SK-N-SH (cell line): ENCODE measurements at regions not wholly inside any gene's neighbourhood (a gene's known extent, or its start where the extent isn't known, plus 50 kb on each side); places are given as distances from the start of the nearest gene placed in this dataset.

Experiments used
- ELF1 ChIP-seq: IDR thresholded peaks from 2 replicates; pipeline ENCODE4 v1.4.0; 2012
- EP300 ChIP-seq, 2 experiments: IDR thresholded peaks; 2 replicates each; pipeline versions ENCODE4 v1.4.0 to v1.6.1; 2012; ENCODE audit warnings: borderline replicate concordance in 1 of 2, low read depth in 1 of 2, low read length in 1 of 2
- EZH2phosphoT487 ChIP-seq: fragments of 200-600 bp; sonication (generic); IDR thresholded peaks from 2 replicates; pipeline ENCODE4 v1.6.1; 2017; ENCODE audit warnings: low read depth, mixed run types, mild to moderate bottlenecking, antibody characterized with exemption, moderate library complexity, borderline replicate concordance
- GABPA ChIP-seq: IDR thresholded peaks from 2 replicates; pipeline ENCODE4 v1.4.0; 2012; ENCODE audit warnings: low read depth, mild to moderate bottlenecking
- NFIC ChIP-seq: IDR thresholded peaks from 2 replicates; pipeline ENCODE4 v1.4.0; 2012; ENCODE audit warnings: borderline replicate concordance
- NRF1 ChIP-seq: IDR thresholded peaks from 2 replicates; pipeline ENCODE4 v1.6.1; 2012; ENCODE audit warnings: low read depth, mild to moderate bottlenecking, low read length
- RXRA ChIP-seq: IDR thresholded peaks from 2 replicates; pipeline ENCODE4 v1.4.0; 2012; ENCODE audit warnings: low read depth, mild to moderate bottlenecking, borderline replicate concordance
- SMC3 ChIP-seq: IDR thresholded peaks from 2 replicates; pipeline ENCODE4 v1.6.1; 2012; ENCODE audit warnings: low read depth, low read length, improper control_type of control experiment
- YY1 ChIP-seq: IDR thresholded peaks from 2 replicates; pipeline ENCODE4 v1.4.0; 2012; ENCODE audit warnings: low read depth, mild to moderate bottlenecking
- TF ChIP-seq, protein P1 (sequence below): fragments of 200-600 bp; sonication (generic); IDR thresholded peaks from 2 replicates; pipeline ENCODE4 v1.6.1; 2017; ENCODE audit warnings: antibody characterized with exemption, mild to moderate bottlenecking, moderate library complexity
- TF ChIP-seq, protein P2 (sequence below): IDR thresholded peaks from 2 replicates; pipeline ENCODE4 v1.6.1; 2012; ENCODE audit warnings: mild to moderate bottlenecking, low read depth, low read length, moderate library complexity
- TF ChIP-seq, protein P3 (sequence below): IDR thresholded peaks from 2 replicates; pipeline ENCODE4; 2012
- TF ChIP-seq, protein P4 (sequence below): IDR thresholded peaks from 2 replicates; pipeline ENCODE4 v1.4.0; 2012; ENCODE audit warnings: low read depth

DNA sequence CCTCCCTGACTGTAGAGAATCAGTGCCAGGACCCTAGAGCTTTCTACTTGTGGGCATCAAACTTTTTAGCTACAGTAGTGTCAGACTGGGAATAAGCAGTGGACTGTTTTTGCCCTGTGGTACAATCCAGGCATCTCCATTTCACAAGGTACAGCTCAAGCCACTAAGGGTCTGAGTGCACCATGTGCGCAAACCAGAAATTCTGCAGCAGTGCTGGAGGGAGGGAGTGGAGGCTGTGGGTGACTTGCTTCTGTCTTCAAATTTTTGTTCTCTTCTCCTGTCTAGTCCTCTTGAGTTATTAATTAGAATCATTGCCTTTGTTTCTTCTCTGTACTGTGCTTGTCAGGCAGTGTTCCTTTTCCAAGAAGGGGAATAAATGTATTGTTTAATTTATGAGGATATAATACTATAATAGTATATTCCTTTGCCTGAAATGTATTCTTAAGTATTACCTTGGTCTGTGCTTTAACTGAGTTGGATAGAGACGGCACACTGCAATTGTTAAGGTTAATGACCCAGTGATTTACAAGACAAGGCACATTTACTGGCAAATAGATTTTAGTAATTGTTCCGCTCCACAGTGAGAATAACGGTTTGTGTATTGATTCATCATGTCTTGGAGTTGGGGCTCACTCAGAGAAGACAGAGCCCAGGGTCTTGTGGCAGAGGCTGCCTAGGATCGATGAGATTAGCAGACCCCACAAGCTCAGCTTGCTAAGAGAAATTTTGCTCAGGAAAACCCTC, 390.6 kb upstream of the CFAP20DC start:
- TF ChIP-seq EZH2phosphoT487 (no peak), RXRA (no peak), NFIC (no peak), YY1 (no peak), ELF1 (no peak), EP300 (IDR thresholded peaks at IDR 0.05; ENCODE audit: borderline replicate concordance in 1 of 2, low read depth in 1 of 2, low read length in 1 of 2) (no peak), SMC3 (no peak), GABPA (no peak), NRF1 (no peak)
- TF ChIP-seq, protein P1, sequence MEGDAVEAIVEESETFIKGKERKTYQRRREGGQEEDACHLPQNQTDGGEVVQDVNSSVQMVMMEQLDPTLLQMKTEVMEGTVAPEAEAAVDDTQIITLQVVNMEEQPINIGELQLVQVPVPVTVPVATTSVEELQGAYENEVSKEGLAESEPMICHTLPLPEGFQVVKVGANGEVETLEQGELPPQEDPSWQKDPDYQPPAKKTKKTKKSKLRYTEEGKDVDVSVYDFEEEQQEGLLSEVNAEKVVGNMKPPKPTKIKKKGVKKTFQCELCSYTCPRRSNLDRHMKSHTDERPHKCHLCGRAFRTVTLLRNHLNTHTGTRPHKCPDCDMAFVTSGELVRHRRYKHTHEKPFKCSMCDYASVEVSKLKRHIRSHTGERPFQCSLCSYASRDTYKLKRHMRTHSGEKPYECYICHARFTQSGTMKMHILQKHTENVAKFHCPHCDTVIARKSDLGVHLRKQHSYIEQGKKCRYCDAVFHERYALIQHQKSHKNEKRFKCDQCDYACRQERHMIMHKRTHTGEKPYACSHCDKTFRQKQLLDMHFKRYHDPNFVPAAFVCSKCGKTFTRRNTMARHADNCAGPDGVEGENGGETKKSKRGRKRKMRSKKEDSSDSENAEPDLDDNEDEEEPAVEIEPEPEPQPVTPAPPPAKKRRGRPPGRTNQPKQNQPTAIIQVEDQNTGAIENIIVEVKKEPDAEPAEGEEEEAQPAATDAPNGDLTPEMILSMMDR, result no peak
- TF ChIP-seq, protein P2, sequence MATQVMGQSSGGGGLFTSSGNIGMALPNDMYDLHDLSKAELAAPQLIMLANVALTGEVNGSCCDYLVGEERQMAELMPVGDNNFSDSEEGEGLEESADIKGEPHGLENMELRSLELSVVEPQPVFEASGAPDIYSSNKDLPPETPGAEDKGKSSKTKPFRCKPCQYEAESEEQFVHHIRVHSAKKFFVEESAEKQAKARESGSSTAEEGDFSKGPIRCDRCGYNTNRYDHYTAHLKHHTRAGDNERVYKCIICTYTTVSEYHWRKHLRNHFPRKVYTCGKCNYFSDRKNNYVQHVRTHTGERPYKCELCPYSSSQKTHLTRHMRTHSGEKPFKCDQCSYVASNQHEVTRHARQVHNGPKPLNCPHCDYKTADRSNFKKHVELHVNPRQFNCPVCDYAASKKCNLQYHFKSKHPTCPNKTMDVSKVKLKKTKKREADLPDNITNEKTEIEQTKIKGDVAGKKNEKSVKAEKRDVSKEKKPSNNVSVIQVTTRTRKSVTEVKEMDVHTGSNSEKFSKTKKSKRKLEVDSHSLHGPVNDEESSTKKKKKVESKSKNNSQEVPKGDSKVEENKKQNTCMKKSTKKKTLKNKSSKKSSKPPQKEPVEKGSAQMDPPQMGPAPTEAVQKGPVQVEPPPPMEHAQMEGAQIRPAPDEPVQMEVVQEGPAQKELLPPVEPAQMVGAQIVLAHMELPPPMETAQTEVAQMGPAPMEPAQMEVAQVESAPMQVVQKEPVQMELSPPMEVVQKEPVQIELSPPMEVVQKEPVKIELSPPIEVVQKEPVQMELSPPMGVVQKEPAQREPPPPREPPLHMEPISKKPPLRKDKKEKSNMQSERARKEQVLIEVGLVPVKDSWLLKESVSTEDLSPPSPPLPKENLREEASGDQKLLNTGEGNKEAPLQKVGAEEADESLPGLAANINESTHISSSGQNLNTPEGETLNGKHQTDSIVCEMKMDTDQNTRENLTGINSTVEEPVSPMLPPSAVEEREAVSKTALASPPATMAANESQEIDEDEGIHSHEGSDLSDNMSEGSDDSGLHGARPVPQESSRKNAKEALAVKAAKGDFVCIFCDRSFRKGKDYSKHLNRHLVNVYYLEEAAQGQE, result no peak
- TF ChIP-seq, protein P3, sequence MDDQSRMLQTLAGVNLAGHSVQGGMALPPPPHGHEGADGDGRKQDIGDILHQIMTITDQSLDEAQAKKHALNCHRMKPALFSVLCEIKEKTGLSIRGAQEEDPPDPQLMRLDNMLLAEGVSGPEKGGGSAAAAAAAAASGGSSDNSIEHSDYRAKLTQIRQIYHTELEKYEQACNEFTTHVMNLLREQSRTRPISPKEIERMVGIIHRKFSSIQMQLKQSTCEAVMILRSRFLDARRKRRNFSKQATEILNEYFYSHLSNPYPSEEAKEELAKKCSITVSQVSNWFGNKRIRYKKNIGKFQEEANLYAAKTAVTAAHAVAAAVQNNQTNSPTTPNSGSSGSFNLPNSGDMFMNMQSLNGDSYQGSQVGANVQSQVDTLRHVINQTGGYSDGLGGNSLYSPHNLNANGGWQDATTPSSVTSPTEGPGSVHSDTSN, result no peak
- TF ChIP-seq, protein P4, sequence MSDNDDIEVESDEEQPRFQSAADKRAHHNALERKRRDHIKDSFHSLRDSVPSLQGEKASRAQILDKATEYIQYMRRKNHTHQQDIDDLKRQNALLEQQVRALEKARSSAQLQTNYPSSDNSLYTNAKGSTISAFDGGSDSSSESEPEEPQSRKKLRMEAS, result no peak
